SK-N-SH (cell line): ENCODE measurements at regions not wholly inside any gene's neighbourhood (a gene's known extent, or its start where the extent isn't known, plus 50 kb on each side); places are given as distances from the start of the nearest gene placed in this dataset.

ENCODE experiments used
- CTCF ChIA-PET: fragments of 300-600, 350-600 bp; formaldehyde crosslinking; extraction: SDS; loops from one replicate; lab custom pipeline; 2021; lab: Yijun Ruan, JAX
- POLR2A ChIA-PET: fragments of 350-600 bp; sonication (Branson Sonifier 250); formaldehyde crosslinking; extraction: SDS; loops from one replicate; lab custom pipeline; 2020; ENCODE audit warnings: antibody characterized with exemption, inconsistent platforms; lab: Yijun Ruan, JAX
- DNase-seq: peaks from one replicate; pipeline ENCODE4 v3.0.0; 2012
- H2AFZ ChIP-seq: fragments of 200-600 bp; sonication (generic); 2 replicates; pipeline ENCODE4 v1.8.1; 2016; ENCODE audit warnings: antibody characterized with exemption, mild to moderate bottlenecking, low read depth
- H3F3A ChIP-seq: fragments of 200-600 bp; sonication (generic); replicated peaks from 2 replicates; pipeline ENCODE3; 2016; ENCODE audit warnings: antibody characterized with exemption, mild to moderate bottlenecking; ENCODE audit not compliant: insufficient read depth
- H3K27ac ChIP-seq, 2 experiments: fragments of 200-500 bp in 1 of 2; fragments of 200-600 bp in 1 of 2; sonication (Bioruptor generic) in 1 of 2; sonication (generic), shearing (Covaris generic) in 1 of 2; 2 replicates each; pipeline versions ENCODE4 v1.5.1 to v1.6.1; 2014 to 2016; ENCODE audit warnings: low read depth in 2 of 2, inconsistent platforms in 1 of 2, low read length in 1 of 2, mild to moderate bottlenecking in 1 of 2, mixed read lengths in 1 of 2
- H3K27me3 ChIP-seq: fragments of 200-600 bp; sonication (generic), shearing (Covaris generic); 2 replicates; pipeline ENCODE4 v1.6.1; 2016; ENCODE audit warnings: mixed run types; ENCODE audit not compliant: insufficient read depth
- H3K36me3 ChIP-seq, 2 experiments: fragments of 200-500 bp in 1 of 2; fragments of 200-600 bp in 1 of 2; sonication (Bioruptor generic) in 1 of 2; sonication (generic) in 1 of 2; replicated peaks in 1 of 2; 2 replicates each; pipeline versions ENCODE3 to v1.5.1; 2014 to 2016; ENCODE audit warnings: low read length in 1 of 2, mild to moderate bottlenecking in 1 of 2; ENCODE audit not compliant: insufficient read depth in 2 of 2, control insufficient read depth in 1 of 2
- H3K4me1 ChIP-seq, 2 experiments: fragments of 200-500 bp in 1 of 2; fragments of 200-600 bp in 1 of 2; sonication (Bioruptor generic) in 1 of 2; sonication (generic), shearing (Covaris generic) in 1 of 2; 2 replicates each; pipeline versions ENCODE4 v1.5.1 to v1.6.1; 2014 to 2016; ENCODE audit warnings: low read depth in 1 of 2, low read length in 1 of 2, mixed run types in 1 of 2; ENCODE audit not compliant: insufficient read depth in 2 of 2, control insufficient read depth in 1 of 2
- H3K4me2 ChIP-seq: fragments of 200-600 bp; sonication (generic), shearing (Covaris generic); 2 replicates; pipeline ENCODE4 v1.6.1; 2017; ENCODE audit warnings: mixed run types
- H3K4me3 ChIP-seq, 2 experiments: fragments of 200-500 bp in 1 of 2; fragments of 200-600 bp in 1 of 2; sonication (Bioruptor generic) in 1 of 2; sonication (generic), shearing (Covaris generic) in 1 of 2; 2 replicates each; pipeline versions ENCODE4 v1.5.1 to v1.8.1; 2014 to 2016; ENCODE audit warnings: low read depth in 2 of 2, inconsistent platforms in 1 of 2, low read length in 1 of 2, mild to moderate bottlenecking in 1 of 2, mixed read lengths in 1 of 2, moderate library complexity in 1 of 2
- H3K79me2 ChIP-seq: fragments of 200-600 bp; sonication (generic); 2 replicates; pipeline ENCODE4 v1.8.1; 2017; ENCODE audit warnings: mild to moderate bottlenecking; ENCODE audit not compliant: insufficient read depth
- H3K9ac ChIP-seq: fragments of 200-600 bp; sonication (generic); 2 replicates; pipeline ENCODE4 v1.6.1; 2017; ENCODE audit warnings: mixed run types
- H3K9me2 ChIP-seq: fragments of 200-600 bp; sonication (generic); 2 replicates; pipeline ENCODE4 v1.6.1; 2017; ENCODE audit warnings: mixed run types
- H3K9me3 ChIP-seq: fragments of 200-600 bp; sonication (generic); 2 replicates; pipeline ENCODE4 v1.6.1; 2017; ENCODE audit warnings: mixed run types, mild to moderate bottlenecking, moderate library complexity
- H4K20me1 ChIP-seq: fragments of 200-600 bp; sonication (generic); 2 replicates; pipeline ENCODE4 v1.6.1; 2017; ENCODE audit warnings: mild to moderate bottlenecking, mixed run types; ENCODE audit not compliant: insufficient read depth
- ELF1 ChIP-seq: IDR thresholded peaks from 2 replicates; pipeline ENCODE4 v1.4.0; 2012
- EZH2phosphoT487 ChIP-seq: fragments of 200-600 bp; sonication (generic); IDR thresholded peaks from 2 replicates; pipeline ENCODE4 v1.6.1; 2017; ENCODE audit warnings: low read depth, mixed run types, mild to moderate bottlenecking, antibody characterized with exemption, moderate library complexity, borderline replicate concordance
- FOSL2 ChIP-seq: IDR thresholded peaks from 2 replicates; pipeline ENCODE4 v1.4.0; 2012; ENCODE audit warnings: low read depth, mild to moderate bottlenecking, moderate library complexity, borderline replicate concordance
- GATA2 ChIP-seq: sonication (generic); formaldehyde crosslinking; IDR thresholded peaks from 2 replicates; pipeline ENCODE4 v1.5.0; 2020; ENCODE audit warnings: mild to moderate bottlenecking, missing genetic modification reagents
- IRF3 ChIP-seq: fragments of 150-350 bp; IDR thresholded peaks from 2 replicates; pipeline ENCODE4 v1.6.1; 2016; ENCODE audit warnings: mild to moderate bottlenecking, low read depth, low read length
- MXI1 ChIP-seq: IDR thresholded peaks from 2 replicates; pipeline ENCODE4 v1.6.1; 2012; ENCODE audit warnings: mild to moderate bottlenecking, low read depth, low read length, improper control_type of control experiment
- RCOR1 ChIP-seq: fragments of 150-350 bp; IDR thresholded peaks from 2 replicates; pipeline ENCODE4 v1.6.1; 2017; ENCODE audit warnings: antibody characterized with exemption, low read length
- REST ChIP-seq: IDR thresholded peaks from 2 replicates; pipeline ENCODE4 v1.6.1; 2012; ENCODE audit warnings: mild to moderate bottlenecking, low read depth, low read length, moderate library complexity
- YY1 ChIP-seq: IDR thresholded peaks from 2 replicates; pipeline ENCODE4 v1.4.0; 2012; ENCODE audit warnings: low read depth, mild to moderate bottlenecking
- ZBTB33 ChIP-seq: IDR thresholded peaks from 2 replicates; pipeline ENCODE4 v1.4.0; 2012; ENCODE audit warnings: low read depth, borderline replicate concordance
- WGBS: methylation state at CpG from one replicate; pipeline ENCODE4 v1.1.6; 2017; ENCODE audit warnings: low lambda C conversion rate; 5-methylcytosine and 5-hydroxymethylcytosine counted together

- TF ChIP-seq REST (no peak), GATA2 (CRISPR knock-in tag) (no peak)
These were observed 655.0 kb downstream of the GRXCR1 start (continued) for GRCh38 chr4:43547561-43547960.

GRCh38 chr4:43550981-43551627 is 658.6 kb downstream of the GRXCR1 start:
- H3F3A ChIP-seq: no peaks in the 10 kb centered on the region
- H3K9ac ChIP-seq: no peak overlapping the region
- no peaks in the 10 kb centered on the region for H3K4me1 ChIP-seq
- H2AFZ ChIP-seq: no peak overlapping the region
- H3K27ac ChIP-seq: no peak overlapping the region
- CTCF ChIA-PET: no interaction called here
- 0% methylated on average over 2 of the region's 24 CpGs for WGBS
- no peaks in the 10 kb centered on the region for H3K79me2 ChIP-seq
- TF ChIP-seq IRF3 (no peak), YY1 (no peak), RCOR1 (no peak), MXI1 (no peak), ZBTB33 (no peak), EZH2phosphoT487 (no peak), ELF1 (no peak), FOSL2 (no peak), REST (no peak)
- H3K9me3 ChIP-seq: no peaks in the 10 kb centered on the region
- POLR2A ChIA-PET: no interaction called here
- H4K20me1 ChIP-seq: no peaks in the 10 kb centered on the region
- no peak overlapping the region for H3K4me3 ChIP-seq
- no peak for DNase-seq
- H3K36me3 ChIP-seq: no peaks in the 10 kb centered on the region
- H3K27me3 ChIP-seq: no peaks in the 10 kb centered on the region
- H3K9me2 ChIP-seq: no peaks in the 10 kb centered on the region
- no peak overlapping the region for H3K4me2 ChIP-seq
